ENCODE measurements at regions not wholly inside any gene's neighbourhood (a gene's known extent, or its start where the extent isn't known, plus 50 kb on each side); places are given as distances from the start of the nearest gene placed in this dataset.

DNA sequence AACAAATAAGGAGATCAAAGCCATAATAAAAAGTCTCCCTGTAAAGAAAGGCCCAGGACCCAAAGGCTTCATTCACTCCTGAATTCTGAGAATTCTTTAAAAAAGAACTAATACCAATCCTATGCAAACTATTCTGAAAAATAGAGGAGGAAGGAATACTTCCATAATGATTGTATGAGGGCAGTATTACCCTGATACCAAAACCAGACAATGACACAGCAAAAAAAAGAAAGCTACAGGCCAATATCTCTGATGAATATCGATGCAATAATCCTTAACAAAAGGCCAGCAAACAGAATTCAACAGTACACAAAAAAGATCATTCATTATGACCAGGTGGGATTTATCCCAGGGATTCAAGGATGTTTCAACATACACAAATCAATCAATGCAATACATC, 457.8 kb upstream of the FBXO33 start:
- TF ChIP-seq, protein P1, sequence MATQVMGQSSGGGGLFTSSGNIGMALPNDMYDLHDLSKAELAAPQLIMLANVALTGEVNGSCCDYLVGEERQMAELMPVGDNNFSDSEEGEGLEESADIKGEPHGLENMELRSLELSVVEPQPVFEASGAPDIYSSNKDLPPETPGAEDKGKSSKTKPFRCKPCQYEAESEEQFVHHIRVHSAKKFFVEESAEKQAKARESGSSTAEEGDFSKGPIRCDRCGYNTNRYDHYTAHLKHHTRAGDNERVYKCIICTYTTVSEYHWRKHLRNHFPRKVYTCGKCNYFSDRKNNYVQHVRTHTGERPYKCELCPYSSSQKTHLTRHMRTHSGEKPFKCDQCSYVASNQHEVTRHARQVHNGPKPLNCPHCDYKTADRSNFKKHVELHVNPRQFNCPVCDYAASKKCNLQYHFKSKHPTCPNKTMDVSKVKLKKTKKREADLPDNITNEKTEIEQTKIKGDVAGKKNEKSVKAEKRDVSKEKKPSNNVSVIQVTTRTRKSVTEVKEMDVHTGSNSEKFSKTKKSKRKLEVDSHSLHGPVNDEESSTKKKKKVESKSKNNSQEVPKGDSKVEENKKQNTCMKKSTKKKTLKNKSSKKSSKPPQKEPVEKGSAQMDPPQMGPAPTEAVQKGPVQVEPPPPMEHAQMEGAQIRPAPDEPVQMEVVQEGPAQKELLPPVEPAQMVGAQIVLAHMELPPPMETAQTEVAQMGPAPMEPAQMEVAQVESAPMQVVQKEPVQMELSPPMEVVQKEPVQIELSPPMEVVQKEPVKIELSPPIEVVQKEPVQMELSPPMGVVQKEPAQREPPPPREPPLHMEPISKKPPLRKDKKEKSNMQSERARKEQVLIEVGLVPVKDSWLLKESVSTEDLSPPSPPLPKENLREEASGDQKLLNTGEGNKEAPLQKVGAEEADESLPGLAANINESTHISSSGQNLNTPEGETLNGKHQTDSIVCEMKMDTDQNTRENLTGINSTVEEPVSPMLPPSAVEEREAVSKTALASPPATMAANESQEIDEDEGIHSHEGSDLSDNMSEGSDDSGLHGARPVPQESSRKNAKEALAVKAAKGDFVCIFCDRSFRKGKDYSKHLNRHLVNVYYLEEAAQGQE (IDR thresholded peaks at IDR 0.05; ENCODE audit: insufficient read depth in 1 of 2, low read depth in 2 of 2, low read length in 2 of 2) = no peak
- TF ChIP-seq TAF1 (IDR thresholded peaks at IDR 0.05; ENCODE audit: borderline replicate concordance, insufficient read depth, low read length) = no peak
- no peak for TF ChIP-seq FOXP2 (optimal IDR thresholded peaks at IDR 0.05; ENCODE audit: borderline replicate concordance, extremely low read depth, extremely low read length, insufficient read depth)
- no peak for TF ChIP-seq POLR2AphosphoS5 (IDR thresholded peaks at IDR 0.05; ENCODE audit: low read depth, low read length)
- TF ChIP-seq SIN3A (IDR thresholded peaks at IDR 0.05; ENCODE audit: borderline replicate concordance, insufficient read depth, low read length) = no peak

DNA sequence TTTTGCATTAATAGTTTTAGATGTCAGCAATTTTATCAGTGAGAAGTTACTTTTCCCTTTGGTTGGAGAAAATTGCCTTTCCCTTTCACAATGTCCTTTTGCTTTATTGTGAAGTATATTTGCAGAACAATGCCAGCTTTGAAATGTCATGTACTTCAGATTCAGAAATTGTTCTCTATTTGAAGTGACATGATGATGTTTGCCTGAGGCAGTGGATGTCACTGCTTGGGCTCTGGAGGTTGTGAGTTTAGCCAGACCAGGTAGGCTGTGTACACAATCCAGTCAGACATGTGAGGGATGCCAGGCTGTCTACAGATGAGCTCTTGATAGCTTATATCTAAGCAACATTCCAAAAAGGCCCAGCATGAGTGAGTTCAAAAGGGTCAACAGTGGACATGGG, 451.9 kb upstream of the FBXO33 start:
- no peak for TF ChIP-seq SIN3A (IDR thresholded peaks at IDR 0.05; ENCODE audit: borderline replicate concordance, insufficient read depth, low read length)
- TF ChIP-seq TAF1 (IDR thresholded peaks at IDR 0.05; ENCODE audit: borderline replicate concordance, insufficient read depth, low read length) = no peak
- TF ChIP-seq FOXP2 (optimal IDR thresholded peaks at IDR 0.05; ENCODE audit: borderline replicate concordance, extremely low read depth, extremely low read length, insufficient read depth) = no peak
- TF ChIP-seq, protein P1 (IDR thresholded peaks at IDR 0.05; ENCODE audit: insufficient read depth in 1 of 2, low read depth in 2 of 2, low read length in 2 of 2) = no peak
- TF ChIP-seq POLR2AphosphoS5 (IDR thresholded peaks at IDR 0.05; ENCODE audit: low read depth, low read length) = no peak

DNA sequence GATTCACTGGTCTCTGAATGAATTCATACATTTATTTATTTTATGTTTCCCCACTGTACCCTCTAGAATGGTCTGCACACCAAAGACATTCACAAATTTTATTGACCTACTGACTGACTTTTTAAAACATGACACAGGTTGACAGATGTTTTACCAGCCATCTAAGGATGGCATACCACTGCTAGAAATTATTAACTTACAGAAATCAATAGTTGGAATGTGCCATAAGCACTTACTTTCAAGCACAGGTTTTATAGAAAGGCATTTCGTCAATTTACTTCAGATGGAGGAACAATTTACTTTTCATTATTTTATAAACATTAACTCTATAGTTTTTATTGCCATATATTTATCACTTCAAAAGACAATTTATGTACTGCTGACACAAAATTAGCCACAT, 448.7 kb upstream of the FBXO33 start:
- TF ChIP-seq SIN3A (IDR thresholded peaks at IDR 0.05; ENCODE audit: borderline replicate concordance, insufficient read depth, low read length) (no peak), TAF1 (IDR thresholded peaks at IDR 0.05; ENCODE audit: borderline replicate concordance, insufficient read depth, low read length) (no peak), FOXP2 (optimal IDR thresholded peaks at IDR 0.05; ENCODE audit: borderline replicate concordance, extremely low read depth, extremely low read length, insufficient read depth) (no peak), POLR2AphosphoS5 (IDR thresholded peaks at IDR 0.05; ENCODE audit: low read depth, low read length) (no peak)
- TF ChIP-seq, protein P1 (IDR thresholded peaks at IDR 0.05; ENCODE audit: insufficient read depth in 1 of 2, low read depth in 2 of 2, low read length in 2 of 2) = no peak

DNA sequence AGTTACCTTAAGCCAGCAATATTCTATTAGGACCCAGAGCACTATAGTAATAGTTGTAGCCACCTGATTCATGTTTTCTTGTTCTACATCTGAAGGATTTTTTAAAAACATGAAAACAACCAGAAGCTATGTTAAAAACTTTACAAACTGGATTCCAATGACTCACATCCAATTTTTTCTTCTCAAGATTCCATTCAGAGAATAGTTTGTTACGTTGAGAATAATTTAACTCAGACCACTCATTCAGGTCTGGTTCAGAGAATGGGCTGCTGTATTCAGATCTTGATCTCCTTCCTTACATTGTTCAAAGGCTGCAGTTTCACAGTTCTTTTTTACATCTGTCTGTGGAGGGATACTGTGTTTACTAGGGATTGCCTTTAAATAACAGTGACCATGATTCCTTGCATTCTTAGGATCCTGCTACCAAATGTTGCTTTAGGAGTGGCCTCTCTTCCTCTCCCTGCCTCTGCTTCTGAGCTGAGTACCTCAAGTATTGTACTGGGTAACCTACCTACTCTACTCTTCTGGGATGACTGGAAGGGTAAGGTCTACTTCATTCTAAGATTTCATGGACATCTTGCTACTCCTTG, 448.0 kb upstream of the FBXO33 start:
- TF ChIP-seq SIN3A (IDR thresholded peaks at IDR 0.05; ENCODE audit: borderline replicate concordance, insufficient read depth, low read length) (no peak), POLR2AphosphoS5 (IDR thresholded peaks at IDR 0.05; ENCODE audit: low read depth, low read length) (no peak), FOXP2 (optimal IDR thresholded peaks at IDR 0.05; ENCODE audit: borderline replicate concordance, extremely low read depth, extremely low read length, insufficient read depth) (no peak), TAF1 (IDR thresholded peaks at IDR 0.05; ENCODE audit: borderline replicate concordance, insufficient read depth, low read length) (no peak)
- TF ChIP-seq, protein P1 (IDR thresholded peaks at IDR 0.05; ENCODE audit: insufficient read depth in 1 of 2, low read depth in 2 of 2, low read length in 2 of 2) = no peak

Data from PFSK-1 (cell line).